Smooth muscle cell (in vitro differentiated cells): ENCODE measurements at regions not wholly inside any gene's neighbourhood (a gene's known extent, or its start where the extent isn't known, plus 50 kb on each side); places are given as distances from the start of the nearest gene placed in this dataset.

Experiments
- DNase-seq: peaks from one replicate; lab custom pipeline; 2025; ENCODE audit not compliant: unreplicated experiment; lab: John Stamatoyannopoulos, UW
- H2AFZ ChIP-seq: fragments of 200-600 bp; sonication (generic); 2 replicates; pipeline ENCODE4 v1.6.0; 2016; ENCODE audit warnings: antibody characterized with exemption, low read depth, mild to moderate bottlenecking
- H3F3A ChIP-seq: fragments of 200-600 bp; sonication (generic); 2 replicates; pipeline ENCODE4 v1.6.0; 2017; ENCODE audit warnings: antibody characterized with exemption, low read depth
- H3K27ac ChIP-seq: fragments of 200-600 bp; sonication (generic); 2 replicates; pipeline ENCODE4 v1.5.1; 2016; ENCODE audit warnings: low read depth, mild to moderate bottlenecking
- H3K27me3 ChIP-seq: fragments of 200-600 bp; sonication (generic); 2 replicates; pipeline ENCODE4 v1.6.1; 2016; ENCODE audit warnings: low read depth, mild to moderate bottlenecking
- H3K36me3 ChIP-seq: fragments of 200-600 bp; sonication (generic); 2 replicates; pipeline ENCODE4 v1.5.1; 2016; ENCODE audit warnings: low read depth
- H3K4me1 ChIP-seq: fragments of 200-600 bp; sonication (generic); 2 replicates; pipeline ENCODE4 v1.5.1; 2016; ENCODE audit warnings: low read depth
- H3K4me2 ChIP-seq: fragments of 200-600 bp; sonication (generic); 2 replicates; pipeline ENCODE4 v1.6.0; 2016; ENCODE audit warnings: mild to moderate bottlenecking
- H3K4me3 ChIP-seq: fragments of 200-600 bp; sonication (generic); 2 replicates; pipeline ENCODE4 v1.5.1; 2016; ENCODE audit warnings: mild to moderate bottlenecking
- H3K79me2 ChIP-seq: fragments of 200-600 bp; sonication (generic); 2 replicates; pipeline ENCODE4 v1.6.0; 2016; ENCODE audit warnings: low read depth, mild to moderate bottlenecking
- H3K9ac ChIP-seq: fragments of 200-600 bp; sonication (generic); 2 replicates; pipeline ENCODE4 v1.6.0; 2016; ENCODE audit warnings: low read depth
- H3K9me3 ChIP-seq: fragments of 200-600 bp; sonication (generic); replicated peaks from 2 replicates; pipeline ENCODE4 v1.5.1; 2016; ENCODE audit warnings: low read depth
- H4K20me1 ChIP-seq: fragments of 200-600 bp; sonication (generic); 2 replicates; pipeline ENCODE4 v1.6.0; 2016; ENCODE audit warnings: low read depth
- CTCF ChIP-seq: fragments of 200-600 bp; sonication (generic); IDR thresholded peaks from 2 replicates; pipeline ENCODE4 v1.5.1; 2017; ENCODE audit warnings: borderline replicate concordance, mild to moderate bottlenecking, antibody characterized with exemption; ENCODE audit not compliant: insufficient read depth, poor library complexity, severe bottlenecking
- WGBS: methylation state at CpG from one replicate; pipeline ENCODE4 v1.1.7; 2016; ENCODE audit warnings: low lambda C conversion rate; 5-methylcytosine and 5-hydroxymethylcytosine counted together

- DNase-seq: no peak
- no peak for TF ChIP-seq CTCF
- no peak overlapping the region for H2AFZ ChIP-seq
Measured at GRCh38 chr3:105118905-105119304, 247.8 kb upstream of the ALCAM start.

GRCh38 chr3:105119801-105120340 is 246.8 kb upstream of the ALCAM start:
- Histone ChIP-seq H3K36me3 (no peaks in the 10 kb centered on the region), H3K27me3 (no peaks in the 10 kb centered on the region), H3K9me3 (no peaks in the 10 kb centered on the region), H3K9ac (no peak overlapping the region), H2AFZ (no peak overlapping the region), H3K4me3 (no peak overlapping the region), H3K4me1 (no peaks in the 10 kb centered on the region), H3K27ac (no peak overlapping the region), H3K4me2 (no peak overlapping the region), H3K79me2 (no peaks in the 10 kb centered on the region), H4K20me1 (no peaks in the 10 kb centered on the region), H3F3A (no peaks in the 10 kb centered on the region)
- no peak for DNase-seq
- no peak for TF ChIP-seq CTCF
- WGBS: 91% methylated on average over 4 of the region's 4 CpGs

More at GRCh38 chr3:105118905-105119304, 247.8 kb upstream of the ALCAM start:
- Histone ChIP-seq H3K36me3 (no peaks in the 10 kb centered on the region), H3K4me3 (no peak overlapping the region), H3K27ac (no peak overlapping the region), H3K9ac (no peak overlapping the region), H4K20me1 (no peaks in the 10 kb centered on the region), H3K4me1 (no peaks in the 10 kb centered on the region), H3K4me2 (no peak overlapping the region), H3K9me3 (no peaks in the 10 kb centered on the region), H3K79me2 (no peaks in the 10 kb centered on the region), H3F3A (no peaks in the 10 kb centered on the region), H3K27me3 (no peaks in the 10 kb centered on the region)
- 41% methylated on average over 3 of the region's 3 CpGs for WGBS

GRCh38 chr3:105130911-105131310 is 235.8 kb upstream of the ALCAM start:
- Histone ChIP-seq H3K27ac (no peak overlapping the region), H3K9ac (no peak overlapping the region), H3K27me3 (no peaks in the 10 kb centered on the region), H3F3A (no peaks in the 10 kb centered on the region), H3K4me2 (no peak overlapping the region), H3K9me3 (peaks cover 20% of the 10 kb centered on the region), H3K4me3 (no peak overlapping the region), H4K20me1 (no peaks in the 10 kb centered on the region), H3K36me3 (no peaks in the 10 kb centered on the region), H2AFZ (no peak overlapping the region), H3K4me1 (no peaks in the 10 kb centered on the region), H3K79me2 (no peaks in the 10 kb centered on the region)
- no peak for DNase-seq
- TF ChIP-seq CTCF: no peak
- WGBS: 89% methylated on average over 3 of the region's 3 CpGs

- no peak for DNase-seq
- H3F3A ChIP-seq: no peaks in the 10 kb centered on the region
- H3K4me1 ChIP-seq: no peaks in the 10 kb centered on the region
- no peak overlapping the region for H3K4me2 ChIP-seq
- 100% methylated on average over 1 of the region's 1 CpG for WGBS
- no peak overlapping the region for H3K9ac ChIP-seq
- no peak for TF ChIP-seq CTCF
- no peaks in the 10 kb centered on the region for H3K79me2 ChIP-seq
- no peaks in the 10 kb centered on the region for H3K36me3 ChIP-seq
- H3K9me3 ChIP-seq: no peaks in the 10 kb centered on the region
- no peaks in the 10 kb centered on the region for H3K27me3 ChIP-seq
- no peak overlapping the region for H3K4me3 ChIP-seq
- no peak overlapping the region for H2AFZ ChIP-seq
- no peak overlapping the region for H3K27ac ChIP-seq
- H4K20me1 ChIP-seq: no peaks in the 10 kb centered on the region
Measured at GRCh38 chr3:105137911-105138310, 228.8 kb upstream of the ALCAM start.
